Esophagus muscularis mucosa (tissue), 4 donors: ENCODE measurements at regions not wholly inside any gene's neighbourhood (a gene's known extent, or its start where the extent isn't known, plus 50 kb on each side); places are given as distances from the start of the nearest gene placed in this dataset.
"Not testable (repeated sequence)": the region's sequence is repeated elsewhere in the genome, so short reads cannot be mapped to it uniquely, and the experiment has no call there.

ENCODE experiments used
- DNase-seq: peaks from one replicate; pipeline ENCODE4 v3.0.0-alpha.2; 2017; ENCODE audit errors: extremely low spot score
- H3K27ac ChIP-seq, 4 donors: fragments of 200-600 bp; sonication (generic); replicated peaks in 1 of 4; 1 replicate in 3 of 4; 2 replicates in 1 of 4; pipeline ENCODE4 v1.5.1; 2016 to 2019; ENCODE audit warnings: mild to moderate bottlenecking in 1 of 4
- H3K27me3 ChIP-seq, 4 donors: fragments of 200-600 bp; sonication (generic); one replicate each; pipeline versions ENCODE4 v1.5.1 to v1.6.0; 2016 to 2019
- H3K36me3 ChIP-seq, 4 donors: fragments of 200-600 bp; sonication (generic); one replicate each; pipeline ENCODE4 v1.5.1; 2016 to 2019
- H3K4me1 ChIP-seq, 4 donors: fragments of 200-600 bp; sonication (generic); one replicate each; pipeline ENCODE4 v1.5.1; 2016 to 2019
- H3K4me3 ChIP-seq, 4 donors: fragments of 200-600 bp; sonication (generic); 1 replicate in 2 of 4; 2 replicates in 2 of 4; pipeline ENCODE4 v1.5.1; 2016 to 2019; ENCODE audit warnings: mild to moderate bottlenecking in 4 of 4, moderate library complexity in 1 of 4
- H3K9me3 ChIP-seq, 4 donors: fragments of 200-600 bp; sonication (generic); 1 replicate in 3 of 4; 2 replicates in 1 of 4; pipeline ENCODE4 v1.5.1; 2016 to 2019
- CTCF ChIP-seq, 3 experiments: fragments of 200-600 bp in 2 of 3; fragments of 450-650 bp in 1 of 3; sonication (generic) in 2 of 3; IDR thresholded peaks; one replicate each; pipeline ENCODE4 v1.5.1; 2017 to 2019; ENCODE audit warnings: antibody characterized with exemption in 3 of 3, mild to moderate bottlenecking in 2 of 3, moderate library complexity in 1 of 3
- EP300 ChIP-seq: sonication (generic); formaldehyde crosslinking; IDR thresholded peaks from one replicate; pipeline ENCODE4 v1.6.1; 2017; ENCODE audit warnings: antibody characterized with exemption
- POLR2A ChIP-seq: fragments of 450-650 bp; IDR thresholded peaks from one replicate; pipeline ENCODE4 v1.6.1; 2017; ENCODE audit warnings: antibody characterized with exemption, moderate library complexity, mild to moderate bottlenecking, low read depth
- POLR2AphosphoS5 ChIP-seq, 2 donors: sonication (generic); formaldehyde crosslinking; IDR thresholded peaks; one replicate each; pipeline ENCODE4 v1.6.1; 2017; ENCODE audit warnings: antibody characterized with exemption in 2 of 2
- WGBS: methylation state at CpG from one replicate; pipeline ENCODE4 v1.1.5; 2018; 5-methylcytosine and 5-hydroxymethylcytosine counted together
- intact Hi-C: fragments of 100-400 bp; cut with DNase I; formaldehyde crosslinking; loops from one replicate; pipeline ENCODE4 v1.15.1; 2023

DNA sequence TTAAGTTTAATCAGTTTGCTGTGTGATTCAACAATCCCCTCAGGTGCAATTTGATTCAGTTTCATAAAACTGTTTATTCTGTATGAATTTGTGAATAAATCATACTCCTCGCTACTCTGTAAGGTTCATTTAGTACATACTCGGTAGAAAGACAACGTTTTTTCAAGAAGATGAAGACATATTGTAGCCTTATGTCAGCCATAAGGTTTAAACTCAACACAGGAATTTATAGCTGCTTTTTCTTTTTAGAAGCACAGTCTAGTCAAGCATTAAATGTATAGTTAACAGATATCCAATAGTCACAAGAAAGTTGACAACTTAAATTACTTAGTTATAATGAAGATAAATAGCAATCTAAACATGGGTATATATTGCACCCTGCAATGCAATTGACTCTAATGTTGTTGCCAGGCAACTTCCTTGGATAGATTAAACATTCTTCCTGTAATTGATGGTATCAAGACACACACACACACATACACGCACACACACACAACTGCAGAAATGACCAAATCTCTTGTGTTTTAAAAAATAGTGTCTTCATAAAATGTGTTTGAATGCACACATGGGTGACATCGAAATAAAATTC, 151.5 kb upstream of the MGAT4C start:
- Histone ChIP-seq H3K9me3 (peaks cover 0 to 10% (median 5%) of the 10 kb centered on the region in 4 donors), H3K27ac (no peak overlapping the region), H3K27me3 (no peaks in the 10 kb centered on the region), H3K36me3 (no peaks in the 10 kb centered on the region), H3K4me1 (no peaks in the 10 kb centered on the region), H3K4me3 (no peak overlapping the region)
- 79% methylated on average over 5 of the region's 5 CpGs for WGBS
- intact Hi-C loops: no loop called here
- DNase-seq: no peak
- TF ChIP-seq EP300 (no peak), POLR2A (no peak), POLR2AphosphoS5 (IDR thresholded peaks at IDR 0.05) (no peak), CTCF (IDR thresholded peaks at IDR 0.05) (no peak)

- WGBS: 82% methylated on average over 2 of the region's 2 CpGs
- intact Hi-C loops: no loop called here
- TF ChIP-seq POLR2A (no peak), EP300 (no peak), POLR2AphosphoS5 (IDR thresholded peaks at IDR 0.05) (no peak), CTCF (IDR thresholded peaks at IDR 0.05) (no peak)
- DNase-seq: no peak
- Histone ChIP-seq H3K27ac (no peak overlapping the region), H3K4me3 (no peak overlapping the region), H3K4me1 (no peaks in the 10 kb centered on the region), H3K27me3 (no peaks in the 10 kb centered on the region), H3K9me3 (no peaks in the 10 kb centered on the region), H3K36me3 (no peaks in the 10 kb centered on the region)
Observed at GRCh38 chr12:86389949-86390348, 133.8 kb upstream of the MGAT4C start.

GRCh38 chr12:86387591-86388145, 131.5 kb upstream of the MGAT4C start:
- TF ChIP-seq EP300: no peak
- H3K36me3 ChIP-seq: no peaks in the 10 kb centered on the region
- H3K4me1 ChIP-seq: no peaks in the 10 kb centered on the region
- intact Hi-C loops: no loop called here
- WGBS: 76% methylated on average over 1 of the region's 1 CpG
- DNase-seq: no peak
- no peaks in the 10 kb centered on the region for H3K27me3 ChIP-seq
- no peak overlapping the region for H3K27ac ChIP-seq
- H3K4me3 ChIP-seq: no peak overlapping the region
- H3K9me3 ChIP-seq: peaks cover 0 to 4% (median 1%) of the 10 kb centered on the region in 4 donors

DNA sequence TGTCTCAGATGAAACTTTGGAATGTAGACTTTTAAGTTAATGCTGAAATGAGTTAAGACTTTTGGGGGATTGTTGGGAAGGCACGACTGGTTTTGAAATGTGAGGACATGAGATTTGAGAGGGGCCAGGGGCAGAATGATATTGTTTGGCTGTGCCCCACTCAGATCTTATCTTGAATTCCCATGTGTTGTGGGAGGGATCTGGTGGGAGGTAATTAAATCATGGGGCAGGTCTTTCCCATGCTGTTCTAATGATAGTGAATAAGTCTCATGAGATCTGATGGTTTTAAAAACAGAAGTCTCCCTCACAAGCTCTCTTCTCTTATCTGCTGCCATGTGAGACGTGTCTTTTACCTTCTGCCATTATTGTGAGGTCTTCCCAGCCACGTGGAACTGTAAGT, 127.6 kb upstream of the MGAT4C start:
- H3K27ac ChIP-seq, H3K9me3 ChIP-seq, intact Hi-C loops, H3K4me1 ChIP-seq, H3K36me3 ChIP-seq, H3K4me3 ChIP-seq, DNase-seq, H3K27me3 ChIP-seq: not testable (repeated sequence)
- WGBS: 60% methylated on average over 3 of the region's 3 CpGs

DNA sequence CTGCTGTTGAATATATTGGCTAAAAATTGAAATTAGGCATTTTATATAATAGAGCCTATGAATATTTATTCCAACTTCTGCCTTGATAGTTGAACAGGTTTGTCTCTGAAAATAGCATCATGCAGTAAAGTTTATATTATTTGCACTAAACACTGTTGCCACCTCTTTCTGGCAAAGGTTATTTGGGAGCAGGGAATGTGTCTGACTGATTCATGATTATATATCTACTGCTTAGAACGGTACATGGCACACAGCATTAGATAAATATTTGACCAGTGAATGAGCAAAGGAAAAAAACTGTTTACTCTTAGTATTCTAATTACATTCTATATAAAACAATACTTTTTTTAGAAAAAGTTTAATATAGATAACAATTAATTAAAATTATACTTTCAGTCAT, 123.1 kb upstream of the MGAT4C start:
- DNase-seq: no peak
- 55% methylated on average over 1 of the region's 1 CpG for WGBS
- H3K9me3 ChIP-seq: peaks cover 0 to 8% (median 3%) of the 10 kb centered on the region in 4 donors
- no peaks in the 10 kb centered on the region for H3K27me3 ChIP-seq
- no peaks in the 10 kb centered on the region for H3K4me1 ChIP-seq
- no peak overlapping the region for H3K4me3 ChIP-seq
- intact Hi-C loops: no loop called here
- no peaks in the 10 kb centered on the region for H3K36me3 ChIP-seq
- TF ChIP-seq POLR2A (no peak), POLR2AphosphoS5 (IDR thresholded peaks at IDR 0.05) (no peak), EP300 (no peak), CTCF (IDR thresholded peaks at IDR 0.05) (no peak)
- H3K27ac ChIP-seq: no peak overlapping the region

- no peak overlapping the region for H3K4me3 ChIP-seq
- TF ChIP-seq POLR2AphosphoS5 (IDR thresholded peaks at IDR 0.05) (no peak), CTCF (IDR thresholded peaks at IDR 0.05) (no peak), EP300 (no peak), POLR2A (no peak)
- WGBS: 50% methylated on average over 2 of the region's 2 CpGs
- no peaks in the 10 kb centered on the region for H3K9me3 ChIP-seq
- no peak for DNase-seq
- no peak overlapping the region for H3K27ac ChIP-seq
- no peaks in the 10 kb centered on the region for H3K4me1 ChIP-seq
- intact Hi-C loops: no loop called here
- no peaks in the 10 kb centered on the region for H3K27me3 ChIP-seq
- no peaks in the 10 kb centered on the region for H3K36me3 ChIP-seq
Observed at GRCh38 chr12:86376052-86376451, 119.9 kb upstream of the MGAT4C start.
